ENCODE measurements at regions not wholly inside any gene's neighbourhood (a gene's known extent, or its start where the extent isn't known, plus 50 kb on each side); places are given as distances from the start of the nearest gene placed in this dataset.

- no peak overlapping the region for H2AFZ ChIP-seq (ENCODE audit: low read depth, low read length, poor library complexity, severe bottlenecking)
- intact Hi-C loops (cut with micrococcal nuclease), result loop anchor here (5.0 kb wide), 4 partner anchors 153 to 1313 kb away; no protein-coding TSS in a partner anchor
- no peak for TF ChIP-seq SP1 (IDR thresholded peaks at IDR 0.05; ENCODE audit: low read depth)
- no peak for TF ChIP-seq YY1 (IDR thresholded peaks at IDR 0.05; ENCODE audit: extremely low read depth, insufficient replicate concordance, low read depth, low read length)
- no peak for TF ChIP-seq SRF (IDR thresholded peaks at IDR 0.05; ENCODE audit: low read depth)
- no peak overlapping the region for H3K4me2 ChIP-seq (ENCODE audit: low read length)
- ATAC-seq (no peak), DNase-seq (ENCODE audit: low read depth, low spot score) (no peak)
- no TSS peak for BruUV-seq (replicated peaks)
- H3K27ac ChIP-seq (ENCODE audit: low read depth, low read length), result no peak overlapping the region
- H3K9me2 ChIP-seq (ENCODE audit: insufficient read depth), result no peaks in the 10 kb centered on the region
- no peak overlapping the region for H3K4me3 ChIP-seq (replicated peaks in 1 of 2; ENCODE audit: low read depth in 1 of 2, low read length in 2 of 2)
- RAD21 ChIA-PET (ENCODE audit: low non-redundant PET in 1 of 2, low total read pairs in 2 of 2, uncharacterized antibody in 2 of 2, unreplicated experiment in 2 of 2), result no interaction called here
- H3K4me1 ChIP-seq (ENCODE audit: control insufficient read depth in 1 of 2, insufficient read depth in 2 of 2, low read length in 2 of 2), result peaks cover 0 to 3% of the 10 kb centered on the region in 2 experiments; a peak in 2 of 4 replicates
- CTCF ChIA-PET, result interaction anchor here (1.0 to 4.4 kb wide), 3 partner anchors 10 to 216 kb away, joined by 3 to 93 read pairs (median 8); no protein-coding TSS in a partner anchor
- H3K36me3 ChIP-seq (ENCODE audit: control insufficient read depth in 1 of 2, insufficient read depth in 2 of 2, low read length in 2 of 2), result no peaks in the 10 kb centered on the region
- no peaks in the 10 kb centered on the region for H3K27me3 ChIP-seq (ENCODE audit: insufficient read depth, low read length)
- no peaks in the 10 kb centered on the region for H3K9me3 ChIP-seq (ENCODE audit: control insufficient read depth in 1 of 2, insufficient read depth in 1 of 2, low read depth in 1 of 2, low read length in 2 of 2)
- H3K79me2 ChIP-seq (ENCODE audit: insufficient read depth, low read length), result no peaks in the 10 kb centered on the region
- no peaks in the 10 kb centered on the region for H4K20me1 ChIP-seq (ENCODE audit: insufficient read depth)
- POLR2A ChIA-PET, result no interaction called here
- H3K9ac ChIP-seq (ENCODE audit: low read length), result no peak overlapping the region
These were observed 141.2 kb upstream of the HDAC9 start for GRCh38 chr7:18354108-18355085.

GRCh38 chr7:18356191-18356645, 139.3 kb upstream of the HDAC9 start:
- peak overlapping the region; percentile 38 for H3K4me2 ChIP-seq (ENCODE audit: low read length)
- BruUV-seq (replicated peaks), result no TSS peak
- no peak overlapping the region for H3K9ac ChIP-seq (ENCODE audit: low read length)
- POLR2A ChIA-PET, result no interaction called here
- TF ChIP-seq ZFX (IDR thresholded peaks at IDR 0.05) (no peak), REST (IDR thresholded peaks at IDR 0.05; ENCODE audit: low read depth) (no peak), MAX (IDR thresholded peaks at IDR 0.05) (no peak), FOSL1 (IDR thresholded peaks at IDR 0.05; ENCODE audit: low read depth) (no peak), CTCF (IDR thresholded peaks at IDR 0.05 in 2 of 3, conservative IDR thresholded peaks at IDR 0.05 in 1 of 3; ENCODE audit: borderline replicate concordance in 1 of 3, insufficient read depth in 1 of 3, low read depth in 2 of 3, low read length in 2 of 3) (peak; percentile 53 to 79 (median 71)), EZH2phosphoT487 (IDR thresholded peaks at IDR 0.05; ENCODE audit: borderline replicate concordance) (no peak), JUND (IDR thresholded peaks at IDR 0.05) (no peak), RAD21 (IDR thresholded peaks at IDR 0.05; ENCODE audit: low read depth) (peak; percentile 49), ELF1 (IDR thresholded peaks at IDR 0.05; ENCODE audit: borderline replicate concordance, low read depth) (no peak)
- no peaks in the 10 kb centered on the region for H3K9me3 ChIP-seq (ENCODE audit: control insufficient read depth in 1 of 2, insufficient read depth in 1 of 2, low read depth in 1 of 2, low read length in 2 of 2)
- H2AFZ ChIP-seq (ENCODE audit: low read depth, low read length, poor library complexity, severe bottlenecking), result peak overlapping the region; percentile 38
- H3K27me3 ChIP-seq (ENCODE audit: insufficient read depth, low read length), result no peaks in the 10 kb centered on the region
- H3K4me1 ChIP-seq (ENCODE audit: control insufficient read depth in 1 of 2, insufficient read depth in 2 of 2, low read length in 2 of 2), result peaks cover 0 to 3% of the 10 kb centered on the region in 2 experiments; a peak in 2 of 4 replicates
- H3K79me2 ChIP-seq (ENCODE audit: insufficient read depth, low read length), result no peaks in the 10 kb centered on the region
- no peak overlapping the region; a peak in 1 of 4 replicates for H3K4me3 ChIP-seq (replicated peaks in 1 of 2; ENCODE audit: low read depth in 1 of 2, low read length in 2 of 2)
- RAD21 ChIA-PET (ENCODE audit: low non-redundant PET in 1 of 2, low total read pairs in 2 of 2, uncharacterized antibody in 2 of 2, unreplicated experiment in 2 of 2), result interaction anchor here (0.5 to 0.7 kb wide), 2 partner anchors 214 to 688 kb away, joined by 3 to 7 read pairs; no protein-coding TSS in a partner anchor
- CTCF ChIA-PET, result interaction anchor here (0.7 to 2.0 kb wide), 10 partner anchors 8 to 649 kb away, joined by 3 to 8 read pairs (median 4); no protein-coding TSS in a partner anchor
- H3K27ac ChIP-seq (ENCODE audit: low read depth, low read length), result no peak overlapping the region
- no peaks in the 10 kb centered on the region for H3K36me3 ChIP-seq (ENCODE audit: control insufficient read depth in 1 of 2, insufficient read depth in 2 of 2, low read length in 2 of 2)
- H3K9me2 ChIP-seq (ENCODE audit: insufficient read depth), result no peaks in the 10 kb centered on the region
- no peaks in the 10 kb centered on the region for H4K20me1 ChIP-seq (ENCODE audit: insufficient read depth)
- intact Hi-C loops (cut with micrococcal nuclease), result loop anchor here (5.0 kb wide), 2 partner anchors 151 to 1311 kb away; no protein-coding TSS in a partner anchor
- DNase-seq (ENCODE audit: low read depth, low spot score), result peak; percentile 26
- peak; percentile 38; the same call in 1 of the 2 replicates for ATAC-seq
